GM12865 (cell line): ENCODE measurements at regions not wholly inside any gene's neighbourhood (a gene's known extent, or its start where the extent isn't known, plus 50 kb on each side); places are given as distances from the start of the nearest gene placed in this dataset.

Experiments used
- DNase-seq: peaks from one replicate; pipeline ENCODE4 v3.0.0; 2010; ENCODE audit warnings: low read depth
- H3K4me3 ChIP-seq: 2 replicates; pipeline ENCODE4 v1.5.1; 2011; ENCODE audit warnings: mild to moderate bottlenecking, low read depth, low read length, control low read depth
- CTCF ChIP-seq: IDR thresholded peaks from 2 replicates; pipeline ENCODE4 v1.5.1; 2011; ENCODE audit warnings: low read length, control low read depth, low read depth, inconsistent platforms; ENCODE audit not compliant: insufficient read depth; ENCODE audit errors: missing control alignments

GRCh38 chr2:195322324-195322723, 334.7 kb upstream of the SLC39A10 start:
- no peak for DNase-seq
- no peak for TF ChIP-seq CTCF
- H3K4me3 ChIP-seq = no peak overlapping the region

GRCh38 chr2:195320413-195320973, 336.5 kb upstream of the SLC39A10 start:
- TF ChIP-seq CTCF = no peak
- no peak for DNase-seq
- H3K4me3 ChIP-seq = no peak overlapping the region

GRCh38 chr2:195319548-195320412, 337.2 kb upstream of the SLC39A10 start:
- DNase-seq = no peak
- no peak overlapping the region for H3K4me3 ChIP-seq
- no peak for TF ChIP-seq CTCF

- no peak for DNase-seq
- H3K4me3 ChIP-seq = no peak overlapping the region
- no peak for TF ChIP-seq CTCF
Observed at GRCh38 chr2:195319112-195319460, 337.9 kb upstream of the SLC39A10 start.

GRCh38 chr2:195318440-195319111, 338.4 kb upstream of the SLC39A10 start:
- peak; percentile 38 for TF ChIP-seq CTCF
- DNase-seq = peak; percentile 46
- no peak overlapping the region for H3K4me3 ChIP-seq

GRCh38 chr2:195317550-195317949, 339.5 kb upstream of the SLC39A10 start:
- TF ChIP-seq CTCF = no peak
- H3K4me3 ChIP-seq = no peak overlapping the region
- DNase-seq = no peak
